T-helper 2 cell treated with Interferon-gamma antibody and Interleukin-4, amounts not matched to agents 100 ng/mL and 5 ng/mL, for 36 hours (primary cell): ENCODE measurements at regions not wholly inside any gene's neighbourhood (a gene's known extent, or its start where the extent isn't known, plus 50 kb on each side); places are given as distances from the start of the nearest gene placed in this dataset.

Experiments
- intact Hi-C: fragments of 100-400 bp; cut with micrococcal nuclease; formaldehyde crosslinking; loops from one replicate; pipeline ENCODE4 v1.15.1; 2023

GRCh38 chr2:144091622-144092021 is 428.3 kb downstream of the ZEB2 start:
- intact Hi-C loops: no loop called here

- intact Hi-C loops: no loop called here
Observed at GRCh38 chr2:144088863-144089262, 431.1 kb downstream of the ZEB2 start.

GRCh38 chr2:144086965-144087364 is 433.0 kb downstream of the ZEB2 start:
- intact Hi-C loops: no loop called here

GRCh38 chr2:144085016-144085415 is 434.9 kb downstream of the ZEB2 start:
- intact Hi-C loops: no loop called here

GRCh38 chr2:144084114-144084661 is 435.7 kb downstream of the ZEB2 start:
- intact Hi-C loops: no loop called here

GRCh38 chr2:144083211-144083610 is 436.7 kb downstream of the ZEB2 start:
- intact Hi-C loops: no loop called here

- intact Hi-C loops: no loop called here
Observed at GRCh38 chr2:144082777-144083176, 437.1 kb downstream of the ZEB2 start.

- intact Hi-C loops: no loop called here
Observed at GRCh38 chr2:144082327-144082726, 437.6 kb downstream of the ZEB2 start.

- intact Hi-C loops: no loop called here
Observed at GRCh38 chr2:144081272-144081671, 438.6 kb downstream of the ZEB2 start.

GRCh38 chr2:144079803-144080202 is 440.1 kb downstream of the ZEB2 start:
- intact Hi-C loops: no loop called here

- intact Hi-C loops: no loop called here
Observed at GRCh38 chr2:144078802-144079724, 440.9 kb downstream of the ZEB2 start.

GRCh38 chr2:144078106-144078505 is 441.8 kb downstream of the ZEB2 start:
- intact Hi-C loops: no loop called here

GRCh38 chr2:144074450-144074849 is 445.5 kb downstream of the ZEB2 start:
- intact Hi-C loops: no loop called here

- intact Hi-C loops: no loop called here
Observed at GRCh38 chr2:144071461-144071860, 448.5 kb downstream of the ZEB2 start.

- intact Hi-C loops: no loop called here
Observed at GRCh38 chr2:144067506-144067905, 452.4 kb downstream of the ZEB2 start.

GRCh38 chr2:144063602-144064001 is 456.3 kb downstream of the ZEB2 start:
- intact Hi-C loops: no loop called here

GRCh38 chr2:144054911-144055310 is 465.0 kb downstream of the ZEB2 start:
- intact Hi-C loops: no loop called here

- intact Hi-C loops: no loop called here
Observed at GRCh38 chr2:144052083-144052482, 467.8 kb downstream of the ZEB2 start.

- intact Hi-C loops: no loop called here
Observed at GRCh38 chr2:144049137-144049536, 470.8 kb downstream of the ZEB2 start.

GRCh38 chr2:144048631-144049060 is 471.3 kb downstream of the ZEB2 start:
- intact Hi-C loops: no loop called here

GRCh38 chr2:144042751-144043150 is 477.2 kb downstream of the ZEB2 start:
- intact Hi-C loops: no loop called here

- intact Hi-C loops: no loop called here
Observed at GRCh38 chr2:144041612-144042011, 478.3 kb downstream of the ZEB2 start.

GRCh38 chr2:144040834-144041233 is 479.1 kb downstream of the ZEB2 start:
- intact Hi-C loops: no loop called here
